H9 (cell line): ENCODE measurements at regions not wholly inside any gene's neighbourhood (a gene's known extent, or its start where the extent isn't known, plus 50 kb on each side); places are given as distances from the start of the nearest gene placed in this dataset.

ENCODE experiments used
- DNase-seq: peaks from one replicate; pipeline ENCODE4 v3.0.0-alpha.2; 2017
- H2AFZ ChIP-seq: one replicate; pipeline ENCODE4 v1.6.1; 2013; ENCODE audit warnings: mild to moderate bottlenecking, low read length, control low read depth, moderate library complexity
- H2AK5ac ChIP-seq: 2 replicates; pipeline ENCODE4 v1.6.1; 2013; ENCODE audit warnings: low read length, control low read depth, mixed read lengths; ENCODE audit not compliant: insufficient read length
- H2BK120ac ChIP-seq: one replicate; pipeline ENCODE4 v1.6.1; 2013; ENCODE audit warnings: low read depth, mild to moderate bottlenecking, low read length, control low read depth, inconsistent platforms; ENCODE audit not compliant: poor library complexity, severe bottlenecking
- H2BK12ac ChIP-seq: 2 replicates; pipeline ENCODE4 v1.6.1; 2013; ENCODE audit warnings: low read length, control low read depth, mixed read lengths, low read depth; ENCODE audit not compliant: insufficient read length
- H2BK15ac ChIP-seq: 2 replicates; pipeline ENCODE4 v1.6.1; 2013; ENCODE audit warnings: low read depth, low read length, control low read depth
- H2BK20ac ChIP-seq: one replicate; pipeline ENCODE4 v1.6.1; 2013; ENCODE audit warnings: low read depth, mild to moderate bottlenecking, low read length, control low read depth, inconsistent platforms; ENCODE audit not compliant: poor library complexity, severe bottlenecking
- H2BK5ac ChIP-seq: 2 replicates; pipeline ENCODE4 v1.6.1; 2013; ENCODE audit warnings: low read length, control low read depth, mixed read lengths; ENCODE audit not compliant: insufficient read length
- H3K14ac ChIP-seq: 2 replicates; pipeline ENCODE4 v1.6.1; 2013; ENCODE audit warnings: low read length, control low read depth; ENCODE audit not compliant: insufficient read depth
- H3K18ac ChIP-seq: 2 replicates; pipeline ENCODE4 v1.6.1; 2013; ENCODE audit warnings: low read depth, mild to moderate bottlenecking, mixed read lengths, low read length, control low read depth; ENCODE audit not compliant: insufficient read length
- H3K23ac ChIP-seq: 2 replicates; pipeline ENCODE4 v1.6.1; 2013; ENCODE audit warnings: low read length, control low read depth, mixed read lengths, low read depth; ENCODE audit not compliant: insufficient read length
- H3K23me2 ChIP-seq: 2 replicates; pipeline ENCODE4 v1.6.1; 2013; ENCODE audit warnings: low read depth, mild to moderate bottlenecking, mixed read lengths, low read length, control low read depth; ENCODE audit not compliant: insufficient read length, poor library complexity, severe bottlenecking
- H3K27ac ChIP-seq: 2 replicates; pipeline ENCODE4 v1.5.1; 2013; ENCODE audit warnings: low read length, control low read depth, mixed read lengths, low read depth; ENCODE audit not compliant: insufficient read length
- H3K27me3 ChIP-seq: 2 replicates; pipeline ENCODE4 v1.6.1; 2013; ENCODE audit warnings: low read length, control low read depth, inconsistent platforms; ENCODE audit not compliant: insufficient read depth
- H3K4ac ChIP-seq: 2 replicates; pipeline ENCODE4 v1.6.1; 2013; ENCODE audit warnings: low read depth, mild to moderate bottlenecking, control low read depth, inconsistent platforms, low read length, moderate library complexity
- H3K4me1 ChIP-seq: 2 replicates; pipeline ENCODE4 v1.6.1; 2013; ENCODE audit warnings: low read length, control low read depth, inconsistent platforms; ENCODE audit not compliant: insufficient read depth
- H3K4me2 ChIP-seq: 2 replicates; pipeline ENCODE4 v1.6.1; 2013; ENCODE audit warnings: low read length, control low read depth, mixed read lengths; ENCODE audit not compliant: insufficient read length, insufficient read depth
- H3K56ac ChIP-seq: 2 replicates; pipeline ENCODE4 v1.6.1; 2013; ENCODE audit warnings: low read depth, mild to moderate bottlenecking, mixed read lengths, low read length, control low read depth; ENCODE audit not compliant: insufficient read length
- H3K79me1 ChIP-seq: 2 replicates; pipeline ENCODE4 v1.6.1; 2013; ENCODE audit warnings: low read depth, mild to moderate bottlenecking, moderate library complexity, low read length, control low read depth, inconsistent platforms; ENCODE audit not compliant: insufficient read depth, poor library complexity, severe bottlenecking
- H3K79me2 ChIP-seq: 2 replicates; pipeline ENCODE4 v1.6.1; 2013; ENCODE audit warnings: low read length, control low read depth, inconsistent platforms; ENCODE audit not compliant: insufficient read depth
- H3K9ac ChIP-seq: 2 replicates; pipeline ENCODE4 v1.6.1; 2013; ENCODE audit warnings: low read length, control low read depth, mixed read lengths; ENCODE audit not compliant: insufficient read length; ENCODE audit errors: extremely low read depth
- H3K9me3 ChIP-seq: one replicate; pipeline ENCODE4 v1.6.1; 2013; ENCODE audit warnings: low read depth, low read length, inconsistent platforms; ENCODE audit not compliant: control insufficient read depth
- H3T11ph ChIP-seq: one replicate; pipeline ENCODE4 v1.6.1; 2013; ENCODE audit warnings: mild to moderate bottlenecking, low read length, control low read depth, inconsistent platforms
- H4K20me1 ChIP-seq: one replicate; pipeline ENCODE4 v1.6.1; 2013; ENCODE audit not compliant: control insufficient read depth, insufficient read length, insufficient read depth
- H4K5ac ChIP-seq: 2 replicates; pipeline ENCODE4 v1.6.1; 2013; ENCODE audit warnings: low read depth, mild to moderate bottlenecking, mixed read lengths, low read length, control low read depth; ENCODE audit not compliant: insufficient read length
- H4K8ac ChIP-seq: replicated peaks from 2 replicates; pipeline ENCODE4 v1.6.1; 2013; ENCODE audit warnings: low read length, control low read depth, mixed read lengths, low read depth; ENCODE audit not compliant: insufficient read length
- H4K91ac ChIP-seq: 2 replicates; pipeline ENCODE4 v1.6.1; 2013; ENCODE audit warnings: low read depth, mild to moderate bottlenecking, moderate library complexity, mixed read lengths, low read length, control low read depth; ENCODE audit not compliant: insufficient read length
- H3K27ac Mint-ChIP-seq, 3 experiments: 2 replicates in 2 of 3; 3 replicates in 1 of 3; pipeline ENCODE4 v1.8.0; 2020 to 2021; ENCODE audit warnings: mixed read lengths in 3 of 3, mild to moderate bottlenecking in 1 of 3, moderate library complexity in 1 of 3
- H3K27me3 Mint-ChIP-seq: 2 replicates; pipeline ENCODE4 v1.8.0; 2021; ENCODE audit warnings: low read depth, mild to moderate bottlenecking, moderate library complexity, mixed read lengths
- H3K36me3 Mint-ChIP-seq, 3 experiments: 2 replicates in 2 of 3; 3 replicates in 1 of 3; pipeline ENCODE4 v1.8.0; 2020 to 2021; ENCODE audit warnings: low read depth in 3 of 3, mixed read lengths in 3 of 3; ENCODE audit not compliant: insufficient read depth in 1 of 3
- H3K4me1 Mint-ChIP-seq, 2 experiments: 2 replicates each; pipeline ENCODE4 v1.8.0; 2020; ENCODE audit warnings: mixed read lengths in 2 of 2
- H3K4me3 Mint-ChIP-seq, 2 experiments: 2 replicates in 1 of 2; 3 replicates in 1 of 2; pipeline ENCODE4 v1.8.0; 2020 to 2021; ENCODE audit warnings: mild to moderate bottlenecking in 2 of 2, mixed read lengths in 2 of 2, moderate library complexity in 1 of 2
- H3K9me3 Mint-ChIP-seq, 2 experiments: 2 replicates in 1 of 2; 3 replicates in 1 of 2; pipeline ENCODE4 v1.8.0; 2020; ENCODE audit warnings: mild to moderate bottlenecking in 2 of 2, mixed read lengths in 2 of 2, moderate library complexity in 1 of 2
- WGBS: extraction: QIAGEN DNeasy Blood & Tissue Kit; methylation state at CpG from one replicate; pipeline ENCODE4 v1.1.7; 2013; ENCODE audit warnings: missing lambda C conversion rate, low lambda C conversion rate, mixed read lengths; ENCODE audit not compliant: insufficient read length; ENCODE audit errors: extremely low coverage; 5-methylcytosine and 5-hydroxymethylcytosine counted together
- TF ChIP-seq, protein P1 (sequence below): fragments of 200-600 bp; sonication (generic); conservative IDR thresholded peaks from 3 replicates; pipeline ENCODE4 v1.8.0; 2021; ENCODE audit warnings: antibody characterized with exemption, mild to moderate bottlenecking

DNA sequence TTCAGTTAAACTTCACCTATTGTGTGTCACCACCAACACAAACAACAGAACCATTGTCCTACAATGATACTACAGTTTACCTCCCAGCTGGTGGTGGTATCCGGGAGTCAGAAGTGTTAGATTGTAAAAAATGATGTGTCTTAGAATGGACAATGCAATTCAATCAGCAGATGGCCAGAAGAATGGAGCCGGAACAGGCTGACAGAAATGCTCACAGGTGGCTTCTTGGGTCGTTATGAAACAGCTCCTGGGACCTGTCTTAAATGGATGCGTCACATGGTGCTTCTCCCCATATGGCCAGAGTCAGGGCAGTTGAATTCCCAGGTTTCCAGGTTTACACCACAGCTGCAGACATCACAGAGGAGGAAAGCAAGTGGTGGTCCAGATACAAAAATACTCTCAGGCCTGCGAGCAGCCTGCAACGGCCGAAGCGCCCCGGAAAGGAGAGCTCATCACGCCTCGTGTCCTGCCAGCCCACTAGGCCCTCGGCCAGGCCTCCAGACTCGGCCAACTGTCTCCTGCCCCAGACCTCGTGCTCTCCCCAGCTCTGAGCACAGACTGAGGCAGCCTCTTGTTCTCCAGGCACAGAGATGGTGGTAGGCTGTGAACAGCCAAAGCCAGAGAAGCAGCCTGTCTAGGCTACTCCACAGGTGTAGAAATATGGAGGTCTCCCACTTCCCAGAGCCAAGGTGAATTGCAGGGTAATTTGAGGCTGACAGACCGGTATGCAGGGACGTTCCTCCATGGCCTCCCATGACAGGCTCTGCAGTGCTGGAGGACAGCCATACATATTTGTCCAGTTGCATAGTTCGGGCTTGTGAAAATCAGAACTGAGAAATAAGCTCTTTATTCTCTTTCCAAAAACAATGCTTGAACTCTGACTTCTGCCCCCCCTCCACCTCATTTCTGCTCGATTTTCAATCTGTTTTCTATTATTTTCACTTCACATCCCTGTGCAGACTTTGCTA, 98.5 kb upstream of the SPATA31C2 start:
- no peak overlapping the region for H2BK5ac ChIP-seq
- TF ChIP-seq, protein P1, sequence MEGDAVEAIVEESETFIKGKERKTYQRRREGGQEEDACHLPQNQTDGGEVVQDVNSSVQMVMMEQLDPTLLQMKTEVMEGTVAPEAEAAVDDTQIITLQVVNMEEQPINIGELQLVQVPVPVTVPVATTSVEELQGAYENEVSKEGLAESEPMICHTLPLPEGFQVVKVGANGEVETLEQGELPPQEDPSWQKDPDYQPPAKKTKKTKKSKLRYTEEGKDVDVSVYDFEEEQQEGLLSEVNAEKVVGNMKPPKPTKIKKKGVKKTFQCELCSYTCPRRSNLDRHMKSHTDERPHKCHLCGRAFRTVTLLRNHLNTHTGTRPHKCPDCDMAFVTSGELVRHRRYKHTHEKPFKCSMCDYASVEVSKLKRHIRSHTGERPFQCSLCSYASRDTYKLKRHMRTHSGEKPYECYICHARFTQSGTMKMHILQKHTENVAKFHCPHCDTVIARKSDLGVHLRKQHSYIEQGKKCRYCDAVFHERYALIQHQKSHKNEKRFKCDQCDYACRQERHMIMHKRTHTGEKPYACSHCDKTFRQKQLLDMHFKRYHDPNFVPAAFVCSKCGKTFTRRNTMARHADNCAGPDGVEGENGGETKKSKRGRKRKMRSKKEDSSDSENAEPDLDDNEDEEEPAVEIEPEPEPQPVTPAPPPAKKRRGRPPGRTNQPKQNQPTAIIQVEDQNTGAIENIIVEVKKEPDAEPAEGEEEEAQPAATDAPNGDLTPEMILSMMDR = no peak
- no peak overlapping the region for H2AK5ac ChIP-seq
- no peak overlapping the region for H3K56ac ChIP-seq
- H3K14ac ChIP-seq = no peak overlapping the region
- no peak overlapping the region for H2BK12ac ChIP-seq
- H3K9me3 ChIP-seq = no peaks in the 10 kb centered on the region
- no peak overlapping the region for H4K8ac ChIP-seq
- no peak overlapping the region for H2BK120ac ChIP-seq
- H3K27ac ChIP-seq = no peak overlapping the region
- no peaks in the 10 kb centered on the region for H3K23me2 ChIP-seq
- Mint-ChIP-seq H3K9me3 (no peaks in the 10 kb centered on the region; a peak in 1 of 5 replicates), H3K36me3 (0 out of 7 replicates have a peak, but pooled peaks cover 0 to 5% (median 0%) of the 10 kb centered on the region in 3 experiments), H3K27ac (0 out of 7 replicates have a peak overlapping the region, but pooled peaks of 2 of the 3 experiments have one; percentile 13 to 27), H3K27me3 (peaks cover 2% of the 10 kb centered on the region), H3K4me1 (peaks cover 2 to 9% of the 10 kb centered on the region in 2 experiments; a peak in 2 of 4 replicates), H3K4me3 (no peak overlapping the region)
- DNase-seq = no peak
- H3K27me3 ChIP-seq = no peaks in the 10 kb centered on the region
- H2BK20ac ChIP-seq = no peak overlapping the region
- whole genome bisulfite sequencing = no CpG with 5 or more reads among the region's 18 CpGs
- H3K4ac ChIP-seq = no peak overlapping the region
- H4K91ac ChIP-seq = no peak overlapping the region
- H4K5ac ChIP-seq = no peak overlapping the region
- no peak overlapping the region for H3K9ac ChIP-seq
- H3K4me1 ChIP-seq = no peaks in the 10 kb centered on the region
- no peak overlapping the region for H3T11ph ChIP-seq
- H3K18ac ChIP-seq = no peak overlapping the region
- no peak overlapping the region for H2AFZ ChIP-seq
- H3K23ac ChIP-seq = no peak overlapping the region
- H3K79me1 ChIP-seq = no peaks in the 10 kb centered on the region
- H2BK15ac ChIP-seq = no peak overlapping the region
- H3K79me2 ChIP-seq = no peaks in the 10 kb centered on the region
- H4K20me1 ChIP-seq = no peaks in the 10 kb centered on the region
- no peak overlapping the region for H3K4me2 ChIP-seq
